CD4-positive, alpha-beta T cell (primary cell): ENCODE measurements at regions not wholly inside any gene's neighbourhood (a gene's known extent, or its start where the extent isn't known, plus 50 kb on each side); places are given as distances from the start of the nearest gene placed in this dataset.

Source experiments
- ATAC-seq: fragments of 200-7000 bp; cut with Tn5 transposase; one replicate; pipeline ENCODE4 v1.10.0; 2022; ENCODE audit warnings: mild to moderate bottlenecking; ENCODE audit not compliant: poor library complexity
- CTCF ChIA-PET: fragments of 350-600 bp; sonication (Branson Sonifier 250); formaldehyde crosslinking; loops from one replicate; lab custom pipeline; 2021; ENCODE audit warnings: antibody characterized with exemption, inconsistent platforms; lab: Charles Lee
- POLR2A ChIA-PET: fragments of 350-600 bp; sonication (Branson Sonifier 250); formaldehyde crosslinking; loops from one replicate; lab custom pipeline; 2021; ENCODE audit warnings: antibody characterized with exemption, inconsistent platforms; lab: Charles Lee
- DNase-seq, 14 experiments: peaks; one replicate each; pipeline ENCODE4 v3.0.0-alpha.2; 2013 to 2020; ENCODE audit warnings: mixed read lengths in 2 of 14
- H3K27ac ChIP-seq, 2 donors: one replicate each; pipeline versions ENCODE4 v1.5.1 to v1.7.0; 2013; ENCODE audit warnings: low read length in 2 of 2, low read depth in 1 of 2, mild to moderate bottlenecking in 1 of 2
- H3K27me3 ChIP-seq, 2 experiments: 1 replicate in 1 of 2; 2 replicates in 1 of 2; pipeline versions ENCODE4 v1.6.1 to v1.7.0; 2013; ENCODE audit warnings: low read length in 2 of 2, control low read depth in 1 of 2, mild to moderate bottlenecking in 1 of 2, moderate library complexity in 1 of 2; ENCODE audit not compliant: insufficient read depth in 2 of 2, control insufficient read depth in 1 of 2
- H3K36me3 ChIP-seq: one replicate; pipeline ENCODE4 v1.6.1; 2013; ENCODE audit warnings: low read length, control low read depth; ENCODE audit not compliant: insufficient read depth
- H3K4me1 ChIP-seq: one replicate; pipeline ENCODE4 v1.6.1; 2013; ENCODE audit warnings: low read length, control low read depth; ENCODE audit not compliant: insufficient read depth
- H3K4me3 ChIP-seq: one replicate; pipeline ENCODE4 v1.5.1; 2013; ENCODE audit warnings: mild to moderate bottlenecking, low read length, moderate library complexity
- H3K9me3 ChIP-seq, 2 experiments: 1 replicate in 1 of 2; 2 replicates in 1 of 2; pipeline versions ENCODE4 v1.6.1 to v1.7.0; 2013; ENCODE audit warnings: low read length in 2 of 2, mild to moderate bottlenecking in 2 of 2, control low read depth in 1 of 2, moderate library complexity in 1 of 2; ENCODE audit not compliant: control insufficient read depth in 1 of 2, insufficient read depth in 1 of 2
- H3K27ac Mint-ChIP-seq: one replicate; pipeline ENCODE4 v1.8.0; 2020; ENCODE audit warnings: mixed read lengths
- H3K27me3 Mint-ChIP-seq: one replicate; pipeline ENCODE4 v1.8.0; 2021; ENCODE audit warnings: mixed read lengths
- H3K36me3 Mint-ChIP-seq: one replicate; pipeline ENCODE4 v1.8.0; 2021; ENCODE audit warnings: low read depth, mixed read lengths
- H3K4me1 Mint-ChIP-seq: one replicate; pipeline ENCODE4 v1.8.0; 2021; ENCODE audit warnings: low read depth, mixed read lengths
- H3K4me3 Mint-ChIP-seq: one replicate; pipeline ENCODE4 v1.8.0; 2020; ENCODE audit warnings: mild to moderate bottlenecking, mixed read lengths
- H3K9me3 Mint-ChIP-seq: one replicate; pipeline ENCODE4 v1.8.0; 2020; ENCODE audit warnings: mixed read lengths
- intact Hi-C, 2 experiments: fragments of 100-400 bp; cut with DNase I in 1 of 2; cut with micrococcal nuclease in 1 of 2; formaldehyde crosslinking; loops; one replicate each; pipeline versions ENCODE4 v1.15.1 to v1.9.0; 2023 to 2025; cut with DNase I, micrococcal nuclease
- TF ChIP-seq, protein P1 (sequence below): fragments of 200-600 bp; IDR thresholded peaks from one replicate; pipeline ENCODE4 v1.8.0; 2022; ENCODE audit warnings: antibody characterized with exemption, mild to moderate bottlenecking

DNA sequence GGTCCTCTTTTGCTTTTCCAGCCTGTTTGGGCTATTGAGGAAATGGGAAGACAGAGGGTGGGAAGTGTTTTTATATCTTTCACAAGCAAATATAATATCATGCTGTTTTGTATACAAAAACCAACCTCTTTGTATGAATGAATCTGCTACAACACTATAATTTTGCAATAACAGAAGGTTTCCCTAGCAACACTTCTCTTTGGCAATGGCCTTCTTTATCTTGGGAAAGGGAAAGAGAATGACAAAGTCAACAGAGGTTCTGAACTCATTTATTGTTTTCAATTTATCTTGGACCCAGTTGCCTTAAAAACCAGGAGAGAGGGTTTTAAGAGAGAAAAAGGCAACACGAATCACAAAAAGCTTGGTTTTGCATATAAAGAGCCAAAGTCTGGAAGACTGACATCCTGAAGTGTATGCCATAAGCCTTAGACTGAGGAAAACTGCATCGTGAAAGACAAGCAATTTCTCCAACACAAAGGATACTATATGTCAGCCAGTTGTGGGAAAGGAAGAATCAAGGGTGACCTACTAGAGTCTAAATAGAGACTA lies 121.8 kb upstream of the FAM241A start:
- no peak for ATAC-seq
- Mint-ChIP-seq H3K36me3 (no peaks in the 10 kb centered on the region), H3K9me3 (no peaks in the 10 kb centered on the region), H3K27me3 (peaks cover 38% of the 10 kb centered on the region), H3K27ac (no peak overlapping the region), H3K4me3 (no peak overlapping the region), H3K4me1 (no peaks in the 10 kb centered on the region)
- Histone ChIP-seq H3K27ac (no peak overlapping the region), H3K4me3 (no peak overlapping the region), H3K36me3 (no peaks in the 10 kb centered on the region), H3K27me3 (peaks cover 4 to 7% of the 10 kb centered on the region in 2 experiments), H3K4me1 (no peaks in the 10 kb centered on the region), H3K9me3 (no peaks in the 10 kb centered on the region)
- DNase-seq: no peak
- intact Hi-C loops: no loop called here
- ChIA-PET CTCF (no interaction called here), POLR2A (no interaction called here)
- TF ChIP-seq, protein P1, sequence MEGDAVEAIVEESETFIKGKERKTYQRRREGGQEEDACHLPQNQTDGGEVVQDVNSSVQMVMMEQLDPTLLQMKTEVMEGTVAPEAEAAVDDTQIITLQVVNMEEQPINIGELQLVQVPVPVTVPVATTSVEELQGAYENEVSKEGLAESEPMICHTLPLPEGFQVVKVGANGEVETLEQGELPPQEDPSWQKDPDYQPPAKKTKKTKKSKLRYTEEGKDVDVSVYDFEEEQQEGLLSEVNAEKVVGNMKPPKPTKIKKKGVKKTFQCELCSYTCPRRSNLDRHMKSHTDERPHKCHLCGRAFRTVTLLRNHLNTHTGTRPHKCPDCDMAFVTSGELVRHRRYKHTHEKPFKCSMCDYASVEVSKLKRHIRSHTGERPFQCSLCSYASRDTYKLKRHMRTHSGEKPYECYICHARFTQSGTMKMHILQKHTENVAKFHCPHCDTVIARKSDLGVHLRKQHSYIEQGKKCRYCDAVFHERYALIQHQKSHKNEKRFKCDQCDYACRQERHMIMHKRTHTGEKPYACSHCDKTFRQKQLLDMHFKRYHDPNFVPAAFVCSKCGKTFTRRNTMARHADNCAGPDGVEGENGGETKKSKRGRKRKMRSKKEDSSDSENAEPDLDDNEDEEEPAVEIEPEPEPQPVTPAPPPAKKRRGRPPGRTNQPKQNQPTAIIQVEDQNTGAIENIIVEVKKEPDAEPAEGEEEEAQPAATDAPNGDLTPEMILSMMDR: no peak

DNA sequence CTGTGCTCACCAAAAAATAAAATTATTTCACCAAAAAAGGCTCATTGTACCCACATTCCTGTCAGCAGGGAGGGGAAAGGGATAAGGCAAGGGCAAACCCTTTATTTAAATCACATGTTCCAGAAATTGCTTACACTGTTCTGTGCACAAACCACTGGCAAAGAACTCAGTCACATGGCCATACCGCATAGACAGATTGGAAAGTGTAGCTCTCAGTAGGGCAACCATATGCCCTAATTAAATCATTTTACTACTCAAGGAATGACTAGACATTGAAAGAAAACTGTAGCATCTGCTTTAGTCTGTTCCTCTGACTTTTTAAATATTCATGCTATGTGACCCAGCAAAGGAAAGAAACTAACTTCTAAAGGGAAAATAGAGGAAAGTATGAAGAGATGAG lies 119.2 kb upstream of the FAM241A start:
- intact Hi-C loops: no loop called here

DNA sequence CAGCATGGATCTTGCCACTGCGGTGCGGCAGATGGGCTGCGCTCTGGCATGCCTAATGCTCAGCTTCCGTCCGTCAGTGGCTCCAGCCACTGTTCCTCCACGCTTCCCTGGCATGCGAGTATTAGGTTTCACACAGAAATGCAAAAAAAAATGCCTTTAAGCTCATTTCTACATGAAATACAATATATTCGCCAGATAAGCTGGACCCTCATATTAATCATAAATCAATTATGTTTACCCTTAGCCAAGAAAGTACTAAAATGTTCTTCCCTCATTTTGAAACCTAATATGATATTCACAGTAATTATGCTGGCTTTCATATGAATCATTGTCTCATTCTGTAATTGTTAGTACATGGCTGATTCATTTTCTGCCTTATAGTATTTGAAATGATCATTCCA lies 115.5 kb upstream of the FAM241A start:
- ChIA-PET CTCF (no interaction called here), POLR2A (no interaction called here)
- TF ChIP-seq, protein P1: no peak
- Mint-ChIP-seq H3K27ac (no peak overlapping the region), H3K4me3 (no peak overlapping the region), H3K4me1 (no peaks in the 10 kb centered on the region), H3K9me3 (no peaks in the 10 kb centered on the region), H3K27me3 (peaks cover 70% of the 10 kb centered on the region), H3K36me3 (no peaks in the 10 kb centered on the region)
- no peaks in the 10 kb centered on the region for H3K9me3 ChIP-seq
- DNase-seq (no peak), ATAC-seq (no peak)
- H3K27me3 ChIP-seq: peaks cover 4 to 31% of the 10 kb centered on the region in 2 experiments
- H3K4me3 ChIP-seq: no peak overlapping the region
- H3K36me3 ChIP-seq: no peaks in the 10 kb centered on the region
- intact Hi-C loops: no loop called here
- H3K27ac ChIP-seq: no peak overlapping the region
- H3K4me1 ChIP-seq: no peaks in the 10 kb centered on the region

More for the DNA sequence above, 119.2 kb upstream of the FAM241A start:
- H3K9me3 Mint-ChIP-seq: no peaks in the 10 kb centered on the region
- CTCF ChIA-PET: no interaction called here
- peaks cover 53% of the 10 kb centered on the region for H3K27me3 Mint-ChIP-seq
- Histone ChIP-seq H3K27ac (no peak overlapping the region), H3K27me3 (peaks cover 4 to 18% of the 10 kb centered on the region in 2 experiments), H3K4me1 (no peaks in the 10 kb centered on the region), H3K36me3 (no peaks in the 10 kb centered on the region), H3K4me3 (no peak overlapping the region), H3K9me3 (no peaks in the 10 kb centered on the region)
- TF ChIP-seq, protein P1: no peak
- POLR2A ChIA-PET: no interaction called here
- no peaks in the 10 kb centered on the region for H3K36me3 Mint-ChIP-seq
- H3K4me3 Mint-ChIP-seq: no peak overlapping the region
- H3K27ac Mint-ChIP-seq: no peak overlapping the region
- no peak for ATAC-seq
- no peak for DNase-seq
- no peaks in the 10 kb centered on the region for H3K4me1 Mint-ChIP-seq
